ACC112 (cell line): ENCODE measurements at regions not wholly inside any gene's neighbourhood (a gene's known extent, or its start where the extent isn't known, plus 50 kb on each side); places are given as distances from the start of the nearest gene placed in this dataset.
"Not testable (repeated sequence)": the region's sequence is repeated elsewhere in the genome, so short reads cannot be mapped to it uniquely, and the experiment has no call there.

Experiments used
- H2AFZ ChIP-seq: fragments of 200-600 bp; sonication (generic); one replicate; pipeline ENCODE4 v1.6.0; 2017; ENCODE audit warnings: antibody characterized with exemption, low read length; ENCODE audit not compliant: unreplicated experiment
- H3K27ac ChIP-seq: fragments of 200-600 bp; sonication (generic); 2 replicates; pipeline ENCODE4 v1.5.1; 2014; ENCODE audit warnings: low read depth, mild to moderate bottlenecking, antibody characterized with exemption, low read length, moderate library complexity
- H3K27me3 ChIP-seq: fragments of 200-600 bp; sonication (generic); 2 replicates; pipeline ENCODE4 v1.6.1; 2014; ENCODE audit warnings: mild to moderate bottlenecking, antibody characterized with exemption, low read length, moderate library complexity, mixed read lengths; ENCODE audit not compliant: insufficient read depth
- H3K36me3 ChIP-seq: fragments of 200-600 bp; sonication (generic); 2 replicates; pipeline ENCODE4 v1.6.1; 2016; ENCODE audit warnings: mild to moderate bottlenecking, antibody characterized with exemption, low read length, moderate library complexity, mixed read lengths; ENCODE audit not compliant: insufficient read depth
- H3K4me1 ChIP-seq: fragments of 200-600 bp; sonication (generic); one replicate; pipeline ENCODE4 v1.6.1; 2016; ENCODE audit warnings: low read length, mixed read lengths; ENCODE audit not compliant: insufficient read depth, unreplicated experiment, control insufficient read depth
- H3K4me3 ChIP-seq: fragments of 200-600 bp; sonication (generic); 2 replicates; pipeline ENCODE4 v1.5.1; 2014; ENCODE audit warnings: mild to moderate bottlenecking, low read depth, low read length
- H3K79me2 ChIP-seq: fragments of 200-600 bp; sonication (generic); one replicate; pipeline ENCODE4 v1.6.0; 2016; ENCODE audit warnings: low read length; ENCODE audit not compliant: control insufficient read depth, unreplicated experiment, insufficient read depth

DNA sequence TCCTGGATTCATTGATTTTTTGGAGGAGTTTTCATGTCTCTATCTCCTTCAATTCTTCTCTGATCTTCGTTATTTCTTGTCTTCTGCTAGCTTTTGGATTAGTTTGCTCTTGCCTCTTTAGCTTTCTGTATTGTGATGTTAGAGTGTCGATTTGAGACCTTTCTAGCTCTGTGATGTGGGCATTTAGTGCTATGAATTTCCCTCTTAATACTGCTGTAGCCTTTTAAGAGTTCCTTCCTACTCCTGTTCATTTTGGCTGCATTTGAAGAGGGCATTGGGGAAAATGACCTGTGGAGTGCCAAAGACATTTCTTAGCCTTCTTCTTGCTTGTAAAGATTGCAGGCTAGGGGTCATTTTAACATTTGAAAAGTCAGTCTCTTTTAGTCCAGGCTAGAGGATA lies 463.8 kb upstream of the GCFC2 start:
- Histone ChIP-seq H3K36me3 (no peaks in the 10 kb centered on the region), H3K4me1 (no peaks in the 10 kb centered on the region), H3K27ac (no peak overlapping the region), H3K27me3 (no peaks in the 10 kb centered on the region), H3K79me2 (no peaks in the 10 kb centered on the region), H2AFZ (no peak overlapping the region), H3K4me3 (no peak overlapping the region)

DNA sequence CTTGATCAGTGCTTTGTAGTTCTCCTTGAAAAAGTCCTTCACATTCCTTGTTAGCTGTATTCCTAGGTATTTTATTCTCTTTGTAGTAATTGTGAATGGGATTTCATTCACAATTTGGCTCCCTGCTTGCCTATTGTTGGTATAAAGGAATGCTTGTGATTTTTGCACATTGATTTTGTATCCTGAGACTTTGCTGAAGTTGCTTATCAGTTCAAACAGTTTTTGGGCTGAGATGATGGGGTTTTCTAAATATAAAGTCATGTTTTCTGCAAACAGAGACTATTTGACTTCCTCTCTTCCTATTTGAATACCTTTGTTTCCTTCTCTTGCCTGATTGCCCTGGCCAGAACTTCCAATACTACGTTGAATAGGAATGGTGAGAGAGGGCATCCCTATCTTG lies 462.5 kb upstream of the GCFC2 start:
- H2AFZ ChIP-seq, H3K4me3 ChIP-seq, H3K79me2 ChIP-seq, H3K4me1 ChIP-seq, H3K27ac ChIP-seq, H3K27me3 ChIP-seq, H3K36me3 ChIP-seq: not testable (repeated sequence)

GRCh38 chr2:76172154-76172595 lies 461.5 kb upstream of the GCFC2 start:
- not testable (repeated sequence) for H3K4me3 ChIP-seq, H3K79me2 ChIP-seq, H3K27me3 ChIP-seq, H3K27ac ChIP-seq, H2AFZ ChIP-seq, H3K36me3 ChIP-seq, H3K4me1 ChIP-seq

GRCh38 chr2:76170856-76171255 lies 460.1 kb upstream of the GCFC2 start:
- no peak overlapping the region for H3K4me3 ChIP-seq
- H3K79me2 ChIP-seq, result no peaks in the 10 kb centered on the region
- H2AFZ ChIP-seq, result no peak overlapping the region
- H3K4me1 ChIP-seq, result no peaks in the 10 kb centered on the region
- H3K36me3 ChIP-seq, result no peaks in the 10 kb centered on the region
- H3K27me3 ChIP-seq, result no peaks in the 10 kb centered on the region
- H3K27ac ChIP-seq, result no peak overlapping the region

DNA sequence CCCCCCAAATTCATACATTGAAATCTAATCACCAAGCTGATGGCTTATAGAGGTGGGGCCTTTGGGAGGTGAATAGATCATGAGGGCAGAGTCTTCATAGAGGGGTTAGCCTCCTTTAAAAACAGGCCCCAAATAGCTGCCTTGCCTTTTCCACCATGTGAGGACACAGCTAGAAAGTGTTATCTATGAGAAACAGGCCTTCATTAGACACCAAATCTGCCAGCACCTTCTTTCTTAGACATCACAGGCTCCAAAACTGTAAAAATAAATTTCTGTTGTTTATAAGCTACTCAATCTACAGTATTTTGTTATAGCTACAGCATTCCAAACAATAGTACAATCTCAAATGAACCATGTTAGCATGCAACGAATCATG lies 459.3 kb upstream of the GCFC2 start:
- Histone ChIP-seq H3K4me3 (no peak overlapping the region), H3K79me2 (no peaks in the 10 kb centered on the region), H3K4me1 (no peaks in the 10 kb centered on the region), H2AFZ (no peak overlapping the region), H3K27ac (no peak overlapping the region), H3K27me3 (no peaks in the 10 kb centered on the region), H3K36me3 (no peaks in the 10 kb centered on the region)

- Histone ChIP-seq H3K4me1 (no peaks in the 10 kb centered on the region), H2AFZ (no peak overlapping the region), H3K36me3 (no peaks in the 10 kb centered on the region), H3K27ac (no peak overlapping the region), H3K27me3 (no peaks in the 10 kb centered on the region), H3K79me2 (no peaks in the 10 kb centered on the region), H3K4me3 (no peak overlapping the region)
Observed at GRCh38 chr2:76169276-76170008, 458.7 kb upstream of the GCFC2 start.

DNA sequence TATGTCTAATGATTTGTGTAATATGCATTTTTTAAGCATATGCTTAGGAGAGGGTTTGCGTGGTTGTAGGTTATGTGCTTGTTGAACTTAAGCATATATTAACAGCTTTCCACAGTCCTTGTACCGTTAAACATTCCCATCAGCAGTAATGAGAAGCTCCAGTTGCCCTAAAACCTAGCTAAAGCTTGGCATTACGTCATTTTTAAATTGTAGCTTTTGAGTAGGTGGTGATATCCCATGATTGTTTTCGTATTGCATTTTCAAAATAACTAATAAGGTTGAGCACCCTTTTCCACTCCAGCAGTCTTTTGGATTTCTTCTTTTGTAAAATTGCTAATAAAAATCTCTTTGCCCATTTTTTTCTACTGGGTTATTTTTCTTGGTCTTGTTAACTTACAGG lies 453.1 kb upstream of the GCFC2 start:
- Histone ChIP-seq H3K4me3 (no peak overlapping the region), H3K36me3 (no peaks in the 10 kb centered on the region), H2AFZ (no peak overlapping the region), H3K27me3 (no peaks in the 10 kb centered on the region), H3K79me2 (no peaks in the 10 kb centered on the region), H3K27ac (no peak overlapping the region), H3K4me1 (no peaks in the 10 kb centered on the region)

GRCh38 chr2:76160670-76161069 lies 450.0 kb upstream of the GCFC2 start:
- H3K4me1 ChIP-seq, result no peaks in the 10 kb centered on the region
- no peak overlapping the region for H3K4me3 ChIP-seq
- no peak overlapping the region for H3K27ac ChIP-seq
- no peak overlapping the region for H2AFZ ChIP-seq
- H3K79me2 ChIP-seq, result no peaks in the 10 kb centered on the region
- no peaks in the 10 kb centered on the region for H3K27me3 ChIP-seq
- no peaks in the 10 kb centered on the region for H3K36me3 ChIP-seq

DNA sequence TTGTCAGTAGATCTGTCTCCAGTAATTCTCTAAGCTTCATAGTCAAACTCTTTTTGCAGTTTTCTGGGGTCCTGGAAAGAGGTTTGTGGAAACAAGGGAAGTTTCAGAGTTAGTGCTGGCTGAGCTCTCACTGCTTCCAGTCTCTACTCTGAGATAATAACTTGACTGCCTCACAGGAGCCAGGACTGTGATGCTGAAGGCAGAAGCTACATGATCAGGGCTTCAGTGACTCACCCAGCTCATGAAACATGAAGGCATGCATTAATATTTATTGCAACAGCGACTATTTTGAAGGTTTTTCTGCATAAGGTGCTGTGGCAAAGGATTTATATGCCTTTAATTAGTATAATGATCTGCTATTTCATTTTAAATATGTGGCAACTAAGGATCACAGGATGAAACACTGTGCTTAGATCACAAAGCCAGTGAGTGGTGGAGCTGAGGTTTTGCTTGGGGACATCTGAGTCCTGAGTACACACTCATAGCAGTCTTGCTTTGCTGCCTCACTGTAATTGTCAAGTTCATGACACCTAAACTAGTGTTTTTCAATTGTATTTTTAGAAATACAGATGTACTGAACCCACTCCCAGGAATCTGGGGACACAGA lies 448.4 kb upstream of the GCFC2 start:
- Histone ChIP-seq H2AFZ (no peak overlapping the region), H3K79me2 (no peaks in the 10 kb centered on the region), H3K4me1 (no peaks in the 10 kb centered on the region), H3K4me3 (no peak overlapping the region), H3K27me3 (no peaks in the 10 kb centered on the region), H3K27ac (no peak overlapping the region), H3K36me3 (no peaks in the 10 kb centered on the region)

GRCh38 chr2:76157531-76157930 lies 446.8 kb upstream of the GCFC2 start:
- Histone ChIP-seq H3K4me3 (no peak overlapping the region), H3K27ac (no peak overlapping the region), H3K36me3 (no peaks in the 10 kb centered on the region), H2AFZ (no peak overlapping the region), H3K4me1 (no peaks in the 10 kb centered on the region), H3K79me2 (no peaks in the 10 kb centered on the region), H3K27me3 (no peaks in the 10 kb centered on the region)

DNA sequence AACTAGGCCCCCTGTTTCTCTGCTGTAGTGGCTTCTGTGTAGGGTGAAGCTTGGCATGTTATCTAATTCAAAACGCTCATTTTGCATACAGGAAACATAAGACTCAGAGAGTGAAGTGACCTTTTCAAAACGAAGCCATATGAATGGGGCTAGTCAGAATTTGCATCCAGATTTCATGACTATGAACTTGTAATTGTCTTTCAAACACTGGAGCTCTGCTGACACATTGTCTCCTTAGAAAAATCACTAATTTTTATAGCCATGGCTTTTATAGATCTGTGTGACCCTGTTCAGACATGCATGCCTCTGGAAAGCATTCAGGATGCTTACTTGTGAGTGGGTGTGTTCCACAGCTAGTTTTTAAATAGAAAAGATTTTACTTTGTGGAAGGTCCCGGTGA lies 444.3 kb upstream of the GCFC2 start:
- H3K36me3 ChIP-seq, result no peaks in the 10 kb centered on the region
- H3K4me3 ChIP-seq, result no peak overlapping the region
- no peaks in the 10 kb centered on the region for H3K27me3 ChIP-seq
- H3K27ac ChIP-seq, result no peak overlapping the region
- H3K79me2 ChIP-seq, result no peaks in the 10 kb centered on the region
- no peak overlapping the region for H2AFZ ChIP-seq
- H3K4me1 ChIP-seq, result no peaks in the 10 kb centered on the region
